ENCODE measurements at regions not wholly inside any gene's neighbourhood (a gene's known extent, or its start where the extent isn't known, plus 50 kb on each side); places are given as distances from the start of the nearest gene placed in this dataset.

- no peak overlapping the region for H3K4me3 ChIP-seq (ENCODE audit: low read depth, low read length)
- no peak for DNase-seq (ENCODE audit: low read depth)
- TF ChIP-seq MAX (IDR thresholded peaks at IDR 0.05; ENCODE audit: low read depth, low read length) (no peak), CTCF (IDR thresholded peaks at IDR 0.05; ENCODE audit: low read depth, low read length) (no peak), MYC (IDR thresholded peaks at IDR 0.05; ENCODE audit: low read depth, low read length) (no peak), POLR2A (IDR thresholded peaks at IDR 0.05; ENCODE audit: extremely low read depth, insufficient read length) (no peak)
Observed at GRCh38 chr2:20509301-20509769, 62.5 kb downstream of the RHOB start.

- DNase-seq (ENCODE audit: low read depth) = no peak
- TF ChIP-seq MAX (IDR thresholded peaks at IDR 0.05; ENCODE audit: low read depth, low read length) = no peak
- no peak for TF ChIP-seq MYC (IDR thresholded peaks at IDR 0.05; ENCODE audit: low read depth, low read length)
- TF ChIP-seq CTCF (IDR thresholded peaks at IDR 0.05; ENCODE audit: low read depth, low read length) = no peak
- TF ChIP-seq POLR2A (IDR thresholded peaks at IDR 0.05; ENCODE audit: extremely low read depth, insufficient read length) = no peak
- H3K4me3 ChIP-seq (ENCODE audit: low read depth, low read length) = no peak overlapping the region
Observed at GRCh38 chr2:20509770-20510490, 63.1 kb downstream of the RHOB start.

- no peak for DNase-seq (ENCODE audit: low read depth)
- H3K4me3 ChIP-seq (ENCODE audit: low read depth, low read length) = no peak overlapping the region
- TF ChIP-seq CTCF (IDR thresholded peaks at IDR 0.05; ENCODE audit: low read depth, low read length) (no peak), POLR2A (IDR thresholded peaks at IDR 0.05; ENCODE audit: extremely low read depth, insufficient read length) (no peak), MYC (IDR thresholded peaks at IDR 0.05; ENCODE audit: low read depth, low read length) (no peak), MAX (IDR thresholded peaks at IDR 0.05; ENCODE audit: low read depth, low read length) (no peak)
Observed at GRCh38 chr2:20511130-20511529, 64.3 kb downstream of the RHOB start.

GRCh38 chr2:20512061-20512605, 65.3 kb downstream of the RHOB start:
- TF ChIP-seq MYC (IDR thresholded peaks at IDR 0.05; ENCODE audit: low read depth, low read length) (no peak), CTCF (IDR thresholded peaks at IDR 0.05; ENCODE audit: low read depth, low read length) (no peak), POLR2A (IDR thresholded peaks at IDR 0.05; ENCODE audit: extremely low read depth, insufficient read length) (no peak), MAX (IDR thresholded peaks at IDR 0.05; ENCODE audit: low read depth, low read length) (no peak)
- no peak for DNase-seq (ENCODE audit: low read depth)
- no peak overlapping the region for H3K4me3 ChIP-seq (ENCODE audit: low read depth, low read length)

- H3K4me3 ChIP-seq (ENCODE audit: low read depth, low read length) = no peak overlapping the region
- TF ChIP-seq POLR2A (IDR thresholded peaks at IDR 0.05; ENCODE audit: extremely low read depth, insufficient read length) = no peak
- TF ChIP-seq MYC (IDR thresholded peaks at IDR 0.05; ENCODE audit: low read depth, low read length) = no peak
- TF ChIP-seq CTCF (IDR thresholded peaks at IDR 0.05; ENCODE audit: low read depth, low read length) = no peak
- no peak for TF ChIP-seq MAX (IDR thresholded peaks at IDR 0.05; ENCODE audit: low read depth, low read length)
- no peak for DNase-seq (ENCODE audit: low read depth)
Observed at GRCh38 chr2:20513946-20514345, 67.1 kb downstream of the RHOB start.
